Lung (tissue), 11 donors: ENCODE measurements at regions not wholly inside any gene's neighbourhood (a gene's known extent, or its start where the extent isn't known, plus 50 kb on each side); places are given as distances from the start of the nearest gene placed in this dataset.

Experiments
- ATAC-seq: fragments of 200-7000 bp; cut with Tn5 transposase; one replicate; pipeline ENCODE4 v1.9.1; 2020; ENCODE audit warnings: moderate number of reproducible peaks; ENCODE audit not compliant: insufficient read depth, low FRiP score
- DNase-seq, 3 donors: peaks; one replicate each; pipeline ENCODE4 v3.0.0-alpha.2; 2013 to 2017
- H3K27ac ChIP-seq, 2 donors: one replicate each; pipeline ENCODE4 v1.5.1; 2013; ENCODE audit warnings: mild to moderate bottlenecking in 2 of 2, moderate library complexity in 2 of 2, control low read depth in 1 of 2, inconsistent platforms in 1 of 2, low read depth in 1 of 2, low read length in 1 of 2
- H3K27me3 ChIP-seq, 3 donors: one replicate each; pipeline ENCODE4 v1.5.1; 2013; ENCODE audit warnings: low read length in 2 of 3; ENCODE audit not compliant: control insufficient read depth in 3 of 3, insufficient read depth in 3 of 3
- H3K36me3 ChIP-seq, 4 donors: one replicate each; pipeline ENCODE4 v1.5.1; 2013; ENCODE audit warnings: low read length in 4 of 4, mild to moderate bottlenecking in 1 of 4, moderate library complexity in 1 of 4; ENCODE audit not compliant: control insufficient read depth in 4 of 4, insufficient read depth in 4 of 4
- H3K4me1 ChIP-seq, 5 donors: one replicate each; pipeline ENCODE4 v1.5.1; 2013; ENCODE audit warnings: low read length in 5 of 5, mild to moderate bottlenecking in 2 of 5, moderate library complexity in 1 of 5; ENCODE audit not compliant: control insufficient read depth in 5 of 5, insufficient read depth in 5 of 5
- H3K4me3 ChIP-seq: one replicate; pipeline ENCODE4 v1.5.1; 2013; ENCODE audit warnings: mild to moderate bottlenecking, control low read depth, moderate library complexity
- H3K9ac ChIP-seq, 2 donors: one replicate each; pipeline ENCODE4 v1.5.1; 2013; ENCODE audit warnings: low read length in 2 of 2, control low read depth in 1 of 2; ENCODE audit not compliant: insufficient read depth in 1 of 2
- H3K9me3 ChIP-seq, 4 donors: one replicate each; pipeline ENCODE4 v1.5.1; 2013; ENCODE audit warnings: low read length in 3 of 4, mild to moderate bottlenecking in 1 of 4, moderate library complexity in 1 of 4; ENCODE audit not compliant: control insufficient read depth in 4 of 4, insufficient read depth in 3 of 4
- WGBS, 2 donors: extraction: QIAGEN DNeasy Blood & Tissue Kit; methylation state at CpG; one replicate each; pipeline ENCODE4 v1.1.7; 2013; 5-methylcytosine and 5-hydroxymethylcytosine counted together
- TF ChIP-seq, protein P1 (sequence below): IDR thresholded peaks from 2 replicates; pipeline ENCODE4 v1.5.1; 2012; ENCODE audit warnings: mild to moderate bottlenecking; ENCODE audit errors: control extremely low read depth, extremely low read depth
- donor health status: control.
- donor health status: control.
- donor health status: Bipolar disorder and iron deficiency.
- donor health status: healthy.
- donor health status: DM: yes; HTN: yes; CAD: no.

GRCh38 chr20:59482351-59483187, 121.8 kb upstream of the PHACTR3 start:
- no peak overlapping the region for H3K4me3 ChIP-seq
- 73 to 82% methylated on average over 17 of the region's 17 CpGs for WGBS, 2 donors
- TF ChIP-seq, protein P1, sequence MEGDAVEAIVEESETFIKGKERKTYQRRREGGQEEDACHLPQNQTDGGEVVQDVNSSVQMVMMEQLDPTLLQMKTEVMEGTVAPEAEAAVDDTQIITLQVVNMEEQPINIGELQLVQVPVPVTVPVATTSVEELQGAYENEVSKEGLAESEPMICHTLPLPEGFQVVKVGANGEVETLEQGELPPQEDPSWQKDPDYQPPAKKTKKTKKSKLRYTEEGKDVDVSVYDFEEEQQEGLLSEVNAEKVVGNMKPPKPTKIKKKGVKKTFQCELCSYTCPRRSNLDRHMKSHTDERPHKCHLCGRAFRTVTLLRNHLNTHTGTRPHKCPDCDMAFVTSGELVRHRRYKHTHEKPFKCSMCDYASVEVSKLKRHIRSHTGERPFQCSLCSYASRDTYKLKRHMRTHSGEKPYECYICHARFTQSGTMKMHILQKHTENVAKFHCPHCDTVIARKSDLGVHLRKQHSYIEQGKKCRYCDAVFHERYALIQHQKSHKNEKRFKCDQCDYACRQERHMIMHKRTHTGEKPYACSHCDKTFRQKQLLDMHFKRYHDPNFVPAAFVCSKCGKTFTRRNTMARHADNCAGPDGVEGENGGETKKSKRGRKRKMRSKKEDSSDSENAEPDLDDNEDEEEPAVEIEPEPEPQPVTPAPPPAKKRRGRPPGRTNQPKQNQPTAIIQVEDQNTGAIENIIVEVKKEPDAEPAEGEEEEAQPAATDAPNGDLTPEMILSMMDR: no peak
- peaks cover 0 to 4% (median 0%) of the 10 kb centered on the region in 4 donors for H3K9me3 ChIP-seq
- peaks cover 0 to 4% (median 4%) of the 10 kb centered on the region in 3 donors for H3K27me3 ChIP-seq
- DNase-seq (no peak), ATAC-seq (no peak)
- H3K9ac ChIP-seq: no peak overlapping the region
- H3K27ac ChIP-seq: no peak overlapping the region
- H3K4me1 ChIP-seq: no peaks in the 10 kb centered on the region
- no peaks in the 10 kb centered on the region for H3K36me3 ChIP-seq

DNA sequence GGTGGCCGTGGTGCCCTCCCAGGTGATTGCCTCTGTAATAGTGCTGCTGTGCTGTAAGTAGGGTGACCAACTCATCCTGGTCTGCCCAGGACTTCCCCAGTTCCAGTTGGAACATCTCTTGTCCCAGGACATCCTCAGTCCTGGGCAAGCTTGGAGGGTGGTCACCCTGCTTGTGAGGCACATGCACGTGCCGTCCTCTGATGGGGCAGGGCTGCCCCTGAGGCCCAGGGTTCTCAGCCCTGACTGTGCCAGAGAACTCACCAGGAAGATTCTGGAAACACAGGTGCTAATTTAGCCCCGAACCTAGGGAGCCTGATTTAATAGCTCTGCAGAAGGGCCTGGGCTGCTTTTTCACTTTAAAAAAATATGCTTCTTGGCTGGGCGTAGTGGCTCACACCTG, 120.9 kb upstream of the PHACTR3 start:
- TF ChIP-seq, protein P1: no peak
- H3K4me3 ChIP-seq: no peak overlapping the region
- DNase-seq (no peak), ATAC-seq (no peak)
- peaks cover 0 to 4% (median 0%) of the 10 kb centered on the region in 4 donors for H3K9me3 ChIP-seq
- WGBS, 2 donors: 82 to 92% methylated on average over 5 of the region's 5 CpGs
- peaks cover 0 to 4% (median 3%) of the 10 kb centered on the region in 3 donors for H3K27me3 ChIP-seq
- peaks cover 0 to 2% (median 0%) of the 10 kb centered on the region in 5 donors for H3K4me1 ChIP-seq
- H3K36me3 ChIP-seq: no peaks in the 10 kb centered on the region
- no peak overlapping the region for H3K9ac ChIP-seq
- H3K27ac ChIP-seq: no peak overlapping the region

GRCh38 chr20:59484228-59484627, 120.1 kb upstream of the PHACTR3 start:
- ATAC-seq (no peak), DNase-seq (no peak)
- WGBS, 2 donors: 85 to 86% methylated on average over 6 of the region's 6 CpGs
- H3K4me3 ChIP-seq: no peak overlapping the region
- H3K36me3 ChIP-seq: no peaks in the 10 kb centered on the region
- peaks cover 0 to 5% (median 0%) of the 10 kb centered on the region in 5 donors for H3K4me1 ChIP-seq
- no peak overlapping the region for H3K27ac ChIP-seq
- peaks cover 0 to 4% (median 0%) of the 10 kb centered on the region in 3 donors for H3K27me3 ChIP-seq
- peaks cover 0 to 4% (median 0%) of the 10 kb centered on the region in 4 donors for H3K9me3 ChIP-seq
- TF ChIP-seq, protein P1: no peak
- no peak overlapping the region for H3K9ac ChIP-seq
